Thyroid gland (tissue), 4 donors: ENCODE measurements at regions not wholly inside any gene's neighbourhood (a gene's known extent, or its start where the extent isn't known, plus 50 kb on each side); places are given as distances from the start of the nearest gene placed in this dataset.

Source experiments
- POLR2A ChIP-seq, 2 donors: fragments of 450-650 bp; IDR thresholded peaks; one replicate each; pipeline ENCODE4 v1.6.1; 2017; ENCODE audit warnings: antibody characterized with exemption in 2 of 2, mild to moderate bottlenecking in 2 of 2, moderate library complexity in 1 of 2
- TF ChIP-seq, protein P1 (sequence below), 6 experiments: fragments of 200-600 bp in 3 of 6; fragments of 450-650 bp in 3 of 6; sonication (generic) in 3 of 6; IDR thresholded peaks; one replicate each; pipeline ENCODE4 v1.5.1; 2016 to 2019; ENCODE audit warnings: antibody characterized with exemption in 6 of 6, mild to moderate bottlenecking in 2 of 6, inconsistent platforms in 1 of 6, moderate library complexity in 1 of 6

GRCh38 chr5:60526336-60526875 lies 173.6 kb downstream of the DEPDC1B start:
- TF ChIP-seq, protein P1, sequence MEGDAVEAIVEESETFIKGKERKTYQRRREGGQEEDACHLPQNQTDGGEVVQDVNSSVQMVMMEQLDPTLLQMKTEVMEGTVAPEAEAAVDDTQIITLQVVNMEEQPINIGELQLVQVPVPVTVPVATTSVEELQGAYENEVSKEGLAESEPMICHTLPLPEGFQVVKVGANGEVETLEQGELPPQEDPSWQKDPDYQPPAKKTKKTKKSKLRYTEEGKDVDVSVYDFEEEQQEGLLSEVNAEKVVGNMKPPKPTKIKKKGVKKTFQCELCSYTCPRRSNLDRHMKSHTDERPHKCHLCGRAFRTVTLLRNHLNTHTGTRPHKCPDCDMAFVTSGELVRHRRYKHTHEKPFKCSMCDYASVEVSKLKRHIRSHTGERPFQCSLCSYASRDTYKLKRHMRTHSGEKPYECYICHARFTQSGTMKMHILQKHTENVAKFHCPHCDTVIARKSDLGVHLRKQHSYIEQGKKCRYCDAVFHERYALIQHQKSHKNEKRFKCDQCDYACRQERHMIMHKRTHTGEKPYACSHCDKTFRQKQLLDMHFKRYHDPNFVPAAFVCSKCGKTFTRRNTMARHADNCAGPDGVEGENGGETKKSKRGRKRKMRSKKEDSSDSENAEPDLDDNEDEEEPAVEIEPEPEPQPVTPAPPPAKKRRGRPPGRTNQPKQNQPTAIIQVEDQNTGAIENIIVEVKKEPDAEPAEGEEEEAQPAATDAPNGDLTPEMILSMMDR (IDR thresholded peaks at IDR 0.05) = no peak
- no peak for TF ChIP-seq POLR2A (IDR thresholded peaks at IDR 0.05)
